ENCODE measurements at regions not wholly inside any gene's neighbourhood (a gene's known extent, or its start where the extent isn't known, plus 50 kb on each side); places are given as distances from the start of the nearest gene placed in this dataset.

GRCh38 chr20:53698371-53698978 lies 104.8 kb upstream of the ZNF217 start:
- ATAC-seq (replicated peaks): no peak
- Mint-ChIP-seq H3K36me3 (ENCODE audit: insufficient read depth) (peaks cover 6% of the 10 kb centered on the region), H3K27ac (peak overlapping the region in 1 of 2 donors; percentile 73), H3K4me1 (ENCODE audit: low read depth in 2 of 2) (peaks cover 8 to 11% of the 10 kb centered on the region in 2 donors), H3K27me3 (no peaks in the 10 kb centered on the region), H3K4me3 (no peak overlapping the region), H3K9me3 (no peaks in the 10 kb centered on the region)
- DNase-seq: no peak

GRCh38 chr20:53695797-53696527 lies 102.3 kb upstream of the ZNF217 start:
- Mint-ChIP-seq H3K27me3 (no peaks in the 10 kb centered on the region), H3K36me3 (ENCODE audit: insufficient read depth) (peaks cover 3% of the 10 kb centered on the region), H3K4me3 (no peak overlapping the region), H3K27ac (peak overlapping the region in 1 of 2 donors; percentile 55), H3K9me3 (no peaks in the 10 kb centered on the region), H3K4me1 (ENCODE audit: low read depth in 2 of 2) (peaks cover 17 to 24% of the 10 kb centered on the region in 2 donors)
- ATAC-seq (replicated peaks) (no peak), DNase-seq (no peak)

- peak overlapping the region in 1 of 2 donors; percentile 22 for H3K27ac Mint-ChIP-seq
- H3K9me3 Mint-ChIP-seq: no peaks in the 10 kb centered on the region
- no peaks in the 10 kb centered on the region for H3K27me3 Mint-ChIP-seq
- peaks cover 3% of the 10 kb centered on the region for H3K36me3 Mint-ChIP-seq (ENCODE audit: insufficient read depth)
- H3K4me3 Mint-ChIP-seq: peak overlapping the region; percentile 66 to 72
- H3K4me1 Mint-ChIP-seq (ENCODE audit: low read depth in 2 of 2): peaks cover 12 to 18% of the 10 kb centered on the region in 2 donors
- DNase-seq: no peak
- ATAC-seq (replicated peaks): peak; percentile 81
These were observed 99.7 kb upstream of the ZNF217 start for GRCh38 chr20:53693262-53693871.

- DNase-seq (no peak), ATAC-seq (replicated peaks) (peak; percentile 27)
- Mint-ChIP-seq H3K4me1 (ENCODE audit: low read depth in 2 of 2) (peaks cover 12 to 18% of the 10 kb centered on the region in 2 donors), H3K27me3 (no peaks in the 10 kb centered on the region), H3K4me3 (peak overlapping the region; percentile 66 to 72), H3K36me3 (ENCODE audit: insufficient read depth) (peaks cover 3% of the 10 kb centered on the region), H3K9me3 (no peaks in the 10 kb centered on the region), H3K27ac (peak overlapping the region in 1 of 2 donors; percentile 22)
These were observed 98.9 kb upstream of the ZNF217 start for GRCh38 chr20:53692465-53693067.

GRCh38 chr20:53691811-53692192 lies 98.2 kb upstream of the ZNF217 start:
- Mint-ChIP-seq H3K27ac (peak overlapping the region; percentile 8 to 27), H3K4me1 (ENCODE audit: low read depth in 2 of 2) (peaks cover 12 to 18% of the 10 kb centered on the region in 2 donors), H3K4me3 (no peak overlapping the region), H3K27me3 (no peaks in the 10 kb centered on the region), H3K36me3 (ENCODE audit: insufficient read depth) (peaks cover 3% of the 10 kb centered on the region), H3K9me3 (no peaks in the 10 kb centered on the region)
- ATAC-seq (replicated peaks) (no peak), DNase-seq (no peak)

GRCh38 chr20:53691060-53691810 lies 97.6 kb upstream of the ZNF217 start:
- H3K27me3 Mint-ChIP-seq: no peaks in the 10 kb centered on the region
- H3K27ac Mint-ChIP-seq: peak overlapping the region; percentile 8 to 27
- ATAC-seq (replicated peaks) (no peak), DNase-seq (no peak)
- H3K4me1 Mint-ChIP-seq (ENCODE audit: low read depth in 2 of 2): peaks cover 13 to 20% of the 10 kb centered on the region in 2 donors
- peaks cover 5% of the 10 kb centered on the region for H3K36me3 Mint-ChIP-seq (ENCODE audit: insufficient read depth)
- no peak overlapping the region for H3K4me3 Mint-ChIP-seq
- no peaks in the 10 kb centered on the region for H3K9me3 Mint-ChIP-seq

- DNase-seq (no peak), ATAC-seq (replicated peaks) (no peak)
- Mint-ChIP-seq H3K4me1 (ENCODE audit: low read depth in 2 of 2) (peaks cover 16 to 24% of the 10 kb centered on the region in 2 donors), H3K9me3 (no peaks in the 10 kb centered on the region), H3K27me3 (no peaks in the 10 kb centered on the region), H3K4me3 (no peak overlapping the region), H3K27ac (no peak overlapping the region), H3K36me3 (ENCODE audit: insufficient read depth) (peaks cover 7% of the 10 kb centered on the region)
These were observed 94.4 kb upstream of the ZNF217 start for GRCh38 chr20:53688085-53688484.

- Mint-ChIP-seq H3K4me3 (peak overlapping the region in 1 of 2 donors; percentile 71), H3K27me3 (no peaks in the 10 kb centered on the region), H3K9me3 (no peaks in the 10 kb centered on the region), H3K36me3 (ENCODE audit: insufficient read depth) (peaks cover 7% of the 10 kb centered on the region), H3K4me1 (ENCODE audit: low read depth in 2 of 2) (peaks cover 10 to 11% of the 10 kb centered on the region in 2 donors), H3K27ac (peak overlapping the region in 1 of 2 donors; percentile 85)
- DNase-seq (no peak), ATAC-seq (replicated peaks) (no peak)
These were observed 91.5 kb upstream of the ZNF217 start for GRCh38 chr20:53685070-53685595.

- no peak overlapping the region for H3K27ac Mint-ChIP-seq
- H3K4me1 Mint-ChIP-seq (ENCODE audit: low read depth in 2 of 2): peaks cover 10 to 11% of the 10 kb centered on the region in 2 donors
- H3K4me3 Mint-ChIP-seq: no peak overlapping the region
- H3K9me3 Mint-ChIP-seq: no peaks in the 10 kb centered on the region
- DNase-seq (no peak), ATAC-seq (replicated peaks) (no peak)
- H3K36me3 Mint-ChIP-seq (ENCODE audit: insufficient read depth): peaks cover 7% of the 10 kb centered on the region
- no peaks in the 10 kb centered on the region for H3K27me3 Mint-ChIP-seq
These were observed 89.9 kb upstream of the ZNF217 start for GRCh38 chr20:53683506-53683905.

GRCh38 chr20:53681352-53682212 lies 87.9 kb upstream of the ZNF217 start:
- DNase-seq (no peak), ATAC-seq (replicated peaks) (no peak)
- no peaks in the 10 kb centered on the region for H3K27me3 Mint-ChIP-seq
- no peaks in the 10 kb centered on the region for H3K9me3 Mint-ChIP-seq
- H3K36me3 Mint-ChIP-seq (ENCODE audit: insufficient read depth): peaks cover 7% of the 10 kb centered on the region
- peak overlapping the region in 1 of 2 donors; percentile 46 for H3K27ac Mint-ChIP-seq
- no peak overlapping the region for H3K4me3 Mint-ChIP-seq
- peaks cover 10 to 11% of the 10 kb centered on the region in 2 donors for H3K4me1 Mint-ChIP-seq (ENCODE audit: low read depth in 2 of 2)

GRCh38 chr20:53679597-53680309 lies 86.1 kb upstream of the ZNF217 start:
- no peak overlapping the region for H3K27ac Mint-ChIP-seq
- no peaks in the 10 kb centered on the region for H3K36me3 Mint-ChIP-seq (ENCODE audit: insufficient read depth)
- H3K4me3 Mint-ChIP-seq: no peak overlapping the region
- ATAC-seq (replicated peaks): no peak
- H3K9me3 Mint-ChIP-seq: no peaks in the 10 kb centered on the region
- H3K4me1 Mint-ChIP-seq (ENCODE audit: low read depth in 2 of 2): peaks cover 0 to 2% of the 10 kb centered on the region in 2 donors
- no peak for DNase-seq
- no peaks in the 10 kb centered on the region for H3K27me3 Mint-ChIP-seq
